BE2C (cell line): ENCODE measurements at regions not wholly inside any gene's neighbourhood (a gene's known extent, or its start where the extent isn't known, plus 50 kb on each side); places are given as distances from the start of the nearest gene placed in this dataset.

ENCODE experiments used
- DNase-seq: peaks from one replicate; pipeline ENCODE4 v3.0.0-alpha.2; 2020
- H3K27me3 ChIP-seq: fragments of 250-450 bp; sonication (Bioruptor Pico); 2 replicates; pipeline ENCODE4 v1.5.1; 2020; ENCODE audit warnings: mild to moderate bottlenecking
- H3K36me3 ChIP-seq: fragments of 250-450 bp; sonication (Bioruptor Pico); 2 replicates; pipeline ENCODE4 v1.5.1; 2020; ENCODE audit warnings: mild to moderate bottlenecking
- H3K4me1 ChIP-seq: fragments of 250-450 bp; sonication (Bioruptor Pico); 2 replicates; pipeline ENCODE4 v1.5.1; 2020
- H3K4me3 ChIP-seq: 2 replicates; pipeline ENCODE4 v1.5.1; 2011; ENCODE audit warnings: low read depth, low read length
- H3K9me3 ChIP-seq: fragments of 250-450 bp; sonication (Bioruptor Pico); 2 replicates; pipeline ENCODE4 v1.5.1; 2020
- TF ChIP-seq, protein P1 (sequence below): IDR thresholded peaks from 2 replicates; pipeline ENCODE4 v1.5.1; 2012; ENCODE audit warnings: mild to moderate bottlenecking, low read depth, low read length

DNA sequence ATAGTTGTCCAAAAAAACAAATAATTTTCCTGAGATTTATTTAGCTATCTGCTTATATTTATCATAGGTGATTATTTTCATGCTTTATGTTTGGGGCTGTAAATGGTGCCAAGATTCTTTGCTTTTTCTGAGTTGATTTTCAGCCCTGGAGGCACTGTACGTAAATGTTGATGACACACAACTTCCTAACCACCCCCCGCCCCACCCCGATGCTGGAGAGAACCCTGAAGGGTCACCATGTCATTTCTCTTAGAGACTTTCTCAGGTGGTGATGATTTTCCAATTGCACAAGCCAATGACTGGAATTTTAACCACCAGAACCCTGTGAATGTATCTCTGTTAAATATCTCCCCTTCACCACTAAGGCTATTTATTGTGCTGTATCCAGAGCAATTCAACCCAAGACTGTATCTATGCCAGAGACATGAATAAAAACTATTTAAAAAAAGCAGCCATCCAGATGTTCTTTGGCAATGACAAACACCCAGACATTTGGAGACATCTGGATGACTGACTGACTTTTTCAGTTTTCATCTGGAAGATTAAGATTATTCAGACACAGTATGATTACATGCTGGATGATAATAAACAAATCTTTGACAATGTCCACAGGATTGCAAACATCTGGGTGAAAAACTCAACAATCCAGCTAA is 346.0 kb downstream of the LMX1A start:
- DNase-seq, result no peak
- Histone ChIP-seq H3K4me1 (no peaks in the 10 kb centered on the region), H3K4me3 (no peak overlapping the region), H3K9me3 (no peaks in the 10 kb centered on the region), H3K27me3 (no peaks in the 10 kb centered on the region), H3K36me3 (no peaks in the 10 kb centered on the region)
- TF ChIP-seq, protein P1, sequence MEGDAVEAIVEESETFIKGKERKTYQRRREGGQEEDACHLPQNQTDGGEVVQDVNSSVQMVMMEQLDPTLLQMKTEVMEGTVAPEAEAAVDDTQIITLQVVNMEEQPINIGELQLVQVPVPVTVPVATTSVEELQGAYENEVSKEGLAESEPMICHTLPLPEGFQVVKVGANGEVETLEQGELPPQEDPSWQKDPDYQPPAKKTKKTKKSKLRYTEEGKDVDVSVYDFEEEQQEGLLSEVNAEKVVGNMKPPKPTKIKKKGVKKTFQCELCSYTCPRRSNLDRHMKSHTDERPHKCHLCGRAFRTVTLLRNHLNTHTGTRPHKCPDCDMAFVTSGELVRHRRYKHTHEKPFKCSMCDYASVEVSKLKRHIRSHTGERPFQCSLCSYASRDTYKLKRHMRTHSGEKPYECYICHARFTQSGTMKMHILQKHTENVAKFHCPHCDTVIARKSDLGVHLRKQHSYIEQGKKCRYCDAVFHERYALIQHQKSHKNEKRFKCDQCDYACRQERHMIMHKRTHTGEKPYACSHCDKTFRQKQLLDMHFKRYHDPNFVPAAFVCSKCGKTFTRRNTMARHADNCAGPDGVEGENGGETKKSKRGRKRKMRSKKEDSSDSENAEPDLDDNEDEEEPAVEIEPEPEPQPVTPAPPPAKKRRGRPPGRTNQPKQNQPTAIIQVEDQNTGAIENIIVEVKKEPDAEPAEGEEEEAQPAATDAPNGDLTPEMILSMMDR, result no peak

DNA sequence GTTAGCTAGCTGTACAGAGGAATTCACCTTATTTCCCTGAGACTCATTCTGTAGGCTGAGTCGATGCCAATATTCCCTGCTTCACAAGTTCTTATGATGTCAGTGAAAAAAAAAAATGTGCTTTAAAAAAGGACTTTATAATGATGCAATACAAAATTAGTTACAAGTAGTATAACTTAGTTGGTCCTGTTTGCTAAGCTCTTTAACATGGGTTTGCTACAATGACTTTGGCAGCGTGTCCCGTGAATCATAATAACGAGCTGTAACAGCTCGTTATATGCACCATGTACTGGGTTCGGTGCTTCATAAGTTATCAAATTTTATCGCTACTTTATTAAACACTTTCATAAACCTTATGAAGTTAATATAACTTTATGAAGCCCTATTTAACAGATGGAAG is 349.7 kb downstream of the LMX1A start:
- TF ChIP-seq, protein P1, result no peak
- Histone ChIP-seq H3K9me3 (no peaks in the 10 kb centered on the region), H3K4me3 (no peak overlapping the region), H3K27me3 (no peaks in the 10 kb centered on the region), H3K4me1 (no peaks in the 10 kb centered on the region), H3K36me3 (no peaks in the 10 kb centered on the region)
- no peak for DNase-seq

DNA sequence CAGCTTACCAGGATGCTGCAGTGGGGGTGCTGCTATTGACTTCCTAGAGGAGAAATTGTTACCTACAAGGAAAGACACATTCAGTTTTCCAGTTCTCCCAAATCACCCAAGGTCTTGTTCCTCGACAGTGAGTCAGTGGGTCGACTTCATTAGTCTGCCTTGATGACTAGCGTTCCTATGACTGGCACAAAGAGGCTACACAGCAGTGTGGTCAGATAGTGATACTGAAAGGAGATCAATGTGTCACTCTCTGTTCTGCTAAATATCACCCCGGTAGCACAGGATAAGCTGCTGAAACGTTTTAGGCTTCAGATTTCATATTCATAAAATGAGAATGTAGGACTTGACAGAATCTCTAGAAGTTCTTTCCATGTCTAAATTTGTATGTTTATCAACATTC is 357.4 kb downstream of the LMX1A start:
- no peaks in the 10 kb centered on the region for H3K27me3 ChIP-seq
- no peaks in the 10 kb centered on the region for H3K9me3 ChIP-seq
- TF ChIP-seq, protein P1, result no peak
- no peaks in the 10 kb centered on the region for H3K36me3 ChIP-seq
- H3K4me1 ChIP-seq, result no peaks in the 10 kb centered on the region
- no peak for DNase-seq
- no peak overlapping the region for H3K4me3 ChIP-seq

DNA sequence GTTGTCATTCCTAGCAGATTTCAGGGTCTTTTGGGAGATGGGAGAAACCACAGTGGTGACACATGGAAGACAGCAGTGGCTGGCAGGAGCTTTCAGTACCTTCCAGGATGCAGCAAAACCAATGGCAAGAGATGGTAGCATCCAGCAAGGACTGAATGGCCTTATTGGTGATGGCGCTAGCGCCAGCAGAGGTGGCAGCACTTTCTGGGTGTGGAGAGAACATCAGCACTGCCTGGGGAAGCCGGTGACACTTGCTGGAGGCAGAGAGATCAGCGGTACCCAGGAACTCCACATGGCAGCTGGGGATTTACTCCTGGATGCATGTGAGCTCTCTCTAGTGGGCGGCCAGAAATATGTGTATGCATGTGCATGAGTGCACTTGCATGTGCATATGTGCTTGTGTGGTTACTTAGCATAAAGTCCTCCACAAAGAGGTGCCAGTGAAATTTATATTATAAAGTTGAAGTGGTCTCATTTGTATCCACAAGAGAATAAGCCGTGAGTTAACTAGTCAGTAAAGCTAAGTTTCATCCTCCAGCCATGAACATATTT is 364.7 kb downstream of the LMX1A start:
- Histone ChIP-seq H3K27me3 (no peaks in the 10 kb centered on the region), H3K4me3 (no peak overlapping the region), H3K36me3 (no peaks in the 10 kb centered on the region), H3K4me1 (no peaks in the 10 kb centered on the region), H3K9me3 (no peaks in the 10 kb centered on the region)
- DNase-seq, result no peak
- TF ChIP-seq, protein P1, result no peak

DNA sequence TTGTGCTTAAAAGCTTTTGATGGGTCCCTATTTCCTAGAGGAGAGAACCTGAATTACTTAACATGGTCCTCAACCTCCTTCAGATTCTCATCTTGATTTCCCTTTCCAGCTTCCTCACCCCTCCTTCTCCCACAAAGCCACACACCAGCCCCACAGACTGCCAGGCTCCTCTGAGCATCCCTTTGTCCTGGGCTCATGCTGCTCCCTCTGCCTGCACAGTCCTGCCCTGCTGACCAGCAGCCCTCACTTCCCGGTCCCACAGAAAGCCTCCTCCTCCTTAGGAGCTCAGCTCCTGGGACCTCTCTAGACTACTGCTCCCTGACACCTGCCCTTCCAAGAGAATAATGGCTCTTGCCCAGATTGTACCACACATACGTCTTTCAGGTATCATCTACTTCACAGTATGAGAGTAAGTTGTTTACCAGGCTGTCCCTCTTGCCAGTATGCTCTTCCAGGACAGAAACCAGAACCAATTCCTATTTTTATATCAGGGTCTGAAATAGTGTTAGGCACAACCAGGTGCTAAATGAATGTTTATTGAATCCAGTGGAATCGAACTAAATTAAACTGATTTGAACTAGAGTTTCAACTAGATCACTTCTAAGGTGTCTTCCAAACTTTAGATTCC is 373.4 kb downstream of the LMX1A start:
- H3K4me3 ChIP-seq, result no peak overlapping the region
- TF ChIP-seq, protein P1, result no peak
- H3K36me3 ChIP-seq, result no peaks in the 10 kb centered on the region
- H3K9me3 ChIP-seq, result no peaks in the 10 kb centered on the region
- no peaks in the 10 kb centered on the region for H3K27me3 ChIP-seq
- H3K4me1 ChIP-seq, result no peaks in the 10 kb centered on the region
- no peak for DNase-seq

DNA sequence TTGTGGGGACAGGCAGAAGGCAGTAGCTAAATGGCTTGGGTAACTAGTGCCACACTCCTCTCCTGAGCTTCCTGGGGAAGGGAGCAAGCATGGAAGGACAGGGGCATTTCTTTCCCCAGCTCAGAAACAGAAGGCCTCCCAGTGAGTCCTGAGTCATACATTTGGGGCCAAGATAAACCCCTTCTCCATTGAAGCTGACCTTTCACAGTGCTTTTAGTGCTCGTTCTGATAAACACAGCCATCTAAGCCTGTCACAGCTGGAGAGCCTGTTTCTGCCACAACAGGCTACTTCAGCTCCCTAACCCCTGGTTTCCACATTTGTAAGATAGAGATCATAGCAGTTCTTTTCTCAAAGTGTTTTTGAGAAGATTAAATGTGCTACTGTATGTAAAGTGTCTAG is 374.0 kb downstream of the LMX1A start:
- no peaks in the 10 kb centered on the region for H3K27me3 ChIP-seq
- TF ChIP-seq, protein P1, result no peak

More for the DNA sequence above, 374.0 kb downstream of the LMX1A start:
- H3K36me3 ChIP-seq, result no peaks in the 10 kb centered on the region
- no peaks in the 10 kb centered on the region for H3K9me3 ChIP-seq
- DNase-seq, result no peak
- no peaks in the 10 kb centered on the region for H3K4me1 ChIP-seq
- H3K4me3 ChIP-seq, result no peak overlapping the region
